Keratinocyte (primary cell): ENCODE measurements at regions not wholly inside any gene's neighbourhood (a gene's known extent, or its start where the extent isn't known, plus 50 kb on each side); places are given as distances from the start of the nearest gene placed in this dataset.

Source experiments
- DNase-seq: peaks from one replicate; pipeline ENCODE4 v3.0.0-alpha.2; 2011; ENCODE audit warnings: low read depth, missing footprints, low spot score
- FAIRE-seq: peaks from 2 replicates; lab custom pipeline; 2011; peaks lifted over from hg19 to GRCh38; lab: Jason Lieb, UNC
- H2AFZ ChIP-seq: 2 replicates; pipeline ENCODE4 v1.6.0; 2012; ENCODE audit warnings: low read length, control low read depth, inconsistent platforms; ENCODE audit not compliant: control insufficient read depth
- H3K27ac ChIP-seq: 2 replicates; pipeline ENCODE4 v1.5.1; 2011; ENCODE audit warnings: low read length; ENCODE audit not compliant: control insufficient read depth, insufficient read depth
- H3K27me3 ChIP-seq: 3 replicates; pipeline ENCODE4 v1.6.0; 2011; ENCODE audit warnings: low read length; ENCODE audit not compliant: control insufficient read depth, insufficient read depth; ENCODE audit errors: extremely low read depth
- H3K36me3 ChIP-seq, 2 experiments: 2 replicates in 1 of 2; 3 replicates in 1 of 2; pipeline ENCODE4 v1.5.1; 2011; ENCODE audit warnings: low read length in 2 of 2, mild to moderate bottlenecking in 1 of 2; ENCODE audit not compliant: control insufficient read depth in 2 of 2, insufficient read depth in 2 of 2; ENCODE audit errors: extremely low read depth in 1 of 2
- H3K4me1 ChIP-seq: 3 replicates; pipeline ENCODE4 v1.5.1; 2011; ENCODE audit warnings: low read length; ENCODE audit not compliant: control insufficient read depth, insufficient read depth; ENCODE audit errors: extremely low read depth
- H3K4me2 ChIP-seq: 3 replicates; pipeline ENCODE4 v1.6.0; 2011; ENCODE audit warnings: low read depth, low read length; ENCODE audit not compliant: control insufficient read depth, insufficient read depth; ENCODE audit errors: extremely low read depth
- H3K4me3 ChIP-seq, 3 experiments: fragments of 200-600 bp in 1 of 3; sonication (generic) in 1 of 3; 2 replicates in 2 of 3; 3 replicates in 1 of 3; pipeline ENCODE4 v1.5.1; 2011 to 2016; ENCODE audit warnings: low read length in 3 of 3, mild to moderate bottlenecking in 3 of 3, control low read depth in 2 of 3, inconsistent platforms in 1 of 3, low read depth in 1 of 3, mixed read lengths in 1 of 3, mixed run types in 1 of 3, moderate library complexity in 1 of 3; ENCODE audit not compliant: control insufficient read depth in 2 of 3, insufficient read depth in 2 of 3; ENCODE audit errors: extremely low read depth in 1 of 3
- H3K79me2 ChIP-seq: 2 replicates; pipeline ENCODE4 v1.6.0; 2012; ENCODE audit warnings: low read length; ENCODE audit not compliant: control insufficient read depth, insufficient read depth
- H3K9ac ChIP-seq: 3 replicates; pipeline ENCODE4 v1.6.0; 2011; ENCODE audit warnings: low read length; ENCODE audit not compliant: control insufficient read depth, insufficient read depth; ENCODE audit errors: extremely low read depth
- H3K9me1 ChIP-seq: 3 replicates; pipeline ENCODE4 v1.6.0; 2011; ENCODE audit warnings: low read length; ENCODE audit not compliant: control insufficient read depth, insufficient read depth; ENCODE audit errors: extremely low read depth
- H3K9me3 ChIP-seq: 2 replicates; pipeline ENCODE4 v1.5.1; 2012; ENCODE audit warnings: low read depth, low read length; ENCODE audit not compliant: control insufficient read depth
- H4K20me1 ChIP-seq: 3 replicates; pipeline ENCODE4 v1.6.0; 2011; ENCODE audit warnings: low read length; ENCODE audit not compliant: control insufficient read depth, insufficient read depth; ENCODE audit errors: extremely low read depth
- CTCF ChIP-seq, 3 experiments: IDR thresholded peaks in 1 of 3; conservative IDR thresholded peaks in 1 of 3; optimal IDR thresholded peaks in 1 of 3; 2 replicates in 2 of 3; 3 replicates in 1 of 3; pipeline versions ENCODE3 to v1.5.1; 2011; ENCODE audit warnings: low read length in 3 of 3, mild to moderate bottlenecking in 3 of 3, moderate library complexity in 2 of 3, control low read depth in 1 of 3, inconsistent platforms in 1 of 3; ENCODE audit not compliant: insufficient read depth in 2 of 3; ENCODE audit errors: extremely low read depth in 1 of 3
- EZH2 ChIP-seq: IDR thresholded peaks from one replicate; pipeline ENCODE4 v1.6.1; 2012; ENCODE audit warnings: inconsistent platforms, mild to moderate bottlenecking, low read length, moderate library complexity
- dilution Hi-C: fragments of 300-500 bp; cut with MboI; formaldehyde crosslinking; loops from one replicate; pipeline ENCODE4 v1.7.0; 2020; ENCODE audit warnings: low sequenced_read_pairs; ENCODE audit not compliant: extremely low pct_ligation_motif_present

- no peak for FAIRE-seq
- dilution Hi-C loops = no loop called here
Observed at GRCh38 chr15:92273723-92274122, 120.0 kb upstream of the ST8SIA2 start.

GRCh38 chr15:92277776-92278175 is 115.9 kb upstream of the ST8SIA2 start:
- H3K36me3 ChIP-seq = no peaks in the 10 kb centered on the region
- no peak overlapping the region for H3K4me3 ChIP-seq
- no peak overlapping the region for H3K9ac ChIP-seq
- H3K79me2 ChIP-seq = no peaks in the 10 kb centered on the region
- no peaks in the 10 kb centered on the region for H3K9me1 ChIP-seq
- no peaks in the 10 kb centered on the region for H4K20me1 ChIP-seq
- FAIRE-seq = no peak
- peak; percentile 2 for DNase-seq
- no peak overlapping the region for H2AFZ ChIP-seq
- H3K4me2 ChIP-seq = no peak overlapping the region
- no peak for TF ChIP-seq EZH2
- TF ChIP-seq CTCF (optimal IDR thresholded peaks at IDR 0.05 in 1 of 3, IDR thresholded peaks at IDR 0.05 in 1 of 3, conservative IDR thresholded peaks at IDR 0.05 in 1 of 3; ENCODE audit: extremely low read depth in 1 of 3, insufficient read depth in 2 of 3, low read length in 3 of 3) = peak; percentile 33 to 61 (median 59)
- no peaks in the 10 kb centered on the region for H3K9me3 ChIP-seq
- no peak overlapping the region for H3K27ac ChIP-seq
- no peaks in the 10 kb centered on the region for H3K27me3 ChIP-seq
- dilution Hi-C loops = no loop called here
- no peaks in the 10 kb centered on the region for H3K4me1 ChIP-seq

More at GRCh38 chr15:92273723-92274122, 120.0 kb upstream of the ST8SIA2 start:
- Histone ChIP-seq H3K79me2 (no peaks in the 10 kb centered on the region), H3K27ac (no peak overlapping the region), H3K4me3 (no peak overlapping the region), H3K9me3 (no peaks in the 10 kb centered on the region), H3K9me1 (no peaks in the 10 kb centered on the region), H3K36me3 (no peaks in the 10 kb centered on the region), H3K4me1 (no peaks in the 10 kb centered on the region), H3K27me3 (no peaks in the 10 kb centered on the region), H4K20me1 (no peaks in the 10 kb centered on the region), H2AFZ (no peak overlapping the region), H3K4me2 (no peak overlapping the region), H3K9ac (no peak overlapping the region)
- DNase-seq = no peak
- TF ChIP-seq CTCF (optimal IDR thresholded peaks at IDR 0.05 in 1 of 3, IDR thresholded peaks at IDR 0.05 in 1 of 3, conservative IDR thresholded peaks at IDR 0.05 in 1 of 3; ENCODE audit: extremely low read depth in 1 of 3, insufficient read depth in 2 of 3, low read length in 3 of 3) (no peak), EZH2 (no peak)
